Upper lobe of left lung (tissue), 4 donors: ENCODE measurements at regions not wholly inside any gene's neighbourhood (a gene's known extent, or its start where the extent isn't known, plus 50 kb on each side); places are given as distances from the start of the nearest gene placed in this dataset.

Experiments
- POLR2A ChIP-seq, 4 donors: fragments of 450-650 bp; IDR thresholded peaks; one replicate each; pipeline ENCODE4 v1.5.1; 2016 to 2017; ENCODE audit warnings: antibody characterized with exemption in 4 of 4, mild to moderate bottlenecking in 2 of 4
- POLR2AphosphoS5 ChIP-seq, 2 donors: sonication (generic); formaldehyde crosslinking; IDR thresholded peaks; one replicate each; pipeline ENCODE4 v1.5.1; 2017; ENCODE audit warnings: antibody characterized with exemption in 2 of 2
- TF ChIP-seq, protein P1 (sequence below), 6 experiments: fragments of 450-650 bp in 4 of 6; fragments of 200-600 bp in 2 of 6; sonication (generic) in 2 of 6; IDR thresholded peaks; one replicate each; pipeline ENCODE4 v1.5.1; 2016 to 2019; ENCODE audit warnings: antibody characterized with exemption in 6 of 6

DNA sequence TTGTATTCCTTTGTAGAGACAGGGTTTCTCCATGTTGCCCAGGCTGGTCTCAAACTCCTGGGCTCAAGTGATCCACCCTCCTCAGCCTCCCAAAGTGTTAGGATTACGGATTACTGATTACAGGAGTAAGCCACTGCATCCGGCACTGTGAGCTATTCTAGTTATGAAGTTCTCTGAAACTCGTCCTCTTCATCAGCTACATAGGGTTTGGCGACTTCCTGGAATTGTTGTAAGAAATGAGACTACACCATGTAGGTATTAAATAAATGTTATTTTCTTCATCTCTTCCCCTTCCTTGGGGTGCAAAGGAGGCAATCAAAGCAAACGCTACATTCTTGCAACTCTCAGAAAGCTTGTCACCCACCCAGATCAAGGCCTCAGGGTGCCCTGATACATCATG is 131.2 kb upstream of the TIAM1 start:
- TF ChIP-seq POLR2A (IDR thresholded peaks at IDR 0.05) (no peak), POLR2AphosphoS5 (IDR thresholded peaks at IDR 0.05) (no peak)
- TF ChIP-seq, protein P1, sequence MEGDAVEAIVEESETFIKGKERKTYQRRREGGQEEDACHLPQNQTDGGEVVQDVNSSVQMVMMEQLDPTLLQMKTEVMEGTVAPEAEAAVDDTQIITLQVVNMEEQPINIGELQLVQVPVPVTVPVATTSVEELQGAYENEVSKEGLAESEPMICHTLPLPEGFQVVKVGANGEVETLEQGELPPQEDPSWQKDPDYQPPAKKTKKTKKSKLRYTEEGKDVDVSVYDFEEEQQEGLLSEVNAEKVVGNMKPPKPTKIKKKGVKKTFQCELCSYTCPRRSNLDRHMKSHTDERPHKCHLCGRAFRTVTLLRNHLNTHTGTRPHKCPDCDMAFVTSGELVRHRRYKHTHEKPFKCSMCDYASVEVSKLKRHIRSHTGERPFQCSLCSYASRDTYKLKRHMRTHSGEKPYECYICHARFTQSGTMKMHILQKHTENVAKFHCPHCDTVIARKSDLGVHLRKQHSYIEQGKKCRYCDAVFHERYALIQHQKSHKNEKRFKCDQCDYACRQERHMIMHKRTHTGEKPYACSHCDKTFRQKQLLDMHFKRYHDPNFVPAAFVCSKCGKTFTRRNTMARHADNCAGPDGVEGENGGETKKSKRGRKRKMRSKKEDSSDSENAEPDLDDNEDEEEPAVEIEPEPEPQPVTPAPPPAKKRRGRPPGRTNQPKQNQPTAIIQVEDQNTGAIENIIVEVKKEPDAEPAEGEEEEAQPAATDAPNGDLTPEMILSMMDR (IDR thresholded peaks at IDR 0.05): no peak
